ENCODE measurements at regions not wholly inside any gene's neighbourhood (a gene's known extent, or its start where the extent isn't known, plus 50 kb on each side); places are given as distances from the start of the nearest gene placed in this dataset.
"Not testable (repeated sequence)": the region's sequence is repeated elsewhere in the genome, so short reads cannot be mapped to it uniquely, and the experiment has no call there.

DNA sequence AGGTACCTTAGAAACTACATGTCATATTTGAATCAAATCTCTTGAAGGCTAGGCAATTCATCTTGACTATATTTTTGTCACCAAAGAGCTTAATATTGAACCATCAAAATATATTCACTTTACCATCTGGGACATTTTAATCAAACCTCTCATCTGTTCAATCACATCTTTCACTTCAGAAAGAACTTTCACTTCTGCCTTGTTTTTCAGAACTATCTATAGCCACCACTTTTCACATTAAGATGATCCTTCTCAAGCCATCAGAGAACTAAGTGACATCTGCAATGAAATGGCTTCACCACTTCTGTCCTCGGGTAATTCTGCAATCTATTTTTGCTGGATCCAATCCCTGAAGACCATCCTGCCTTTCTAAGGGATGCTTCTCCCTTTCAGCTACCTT, 57.8 kb downstream of the OR2B2 start:
- DNase-seq (ENCODE audit: low read depth): no peak
- TF ChIP-seq, protein P1, sequence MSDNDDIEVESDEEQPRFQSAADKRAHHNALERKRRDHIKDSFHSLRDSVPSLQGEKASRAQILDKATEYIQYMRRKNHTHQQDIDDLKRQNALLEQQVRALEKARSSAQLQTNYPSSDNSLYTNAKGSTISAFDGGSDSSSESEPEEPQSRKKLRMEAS (IDR thresholded peaks at IDR 0.05; ENCODE audit: low read depth, low read length): no peak
- TF ChIP-seq, protein P2, sequence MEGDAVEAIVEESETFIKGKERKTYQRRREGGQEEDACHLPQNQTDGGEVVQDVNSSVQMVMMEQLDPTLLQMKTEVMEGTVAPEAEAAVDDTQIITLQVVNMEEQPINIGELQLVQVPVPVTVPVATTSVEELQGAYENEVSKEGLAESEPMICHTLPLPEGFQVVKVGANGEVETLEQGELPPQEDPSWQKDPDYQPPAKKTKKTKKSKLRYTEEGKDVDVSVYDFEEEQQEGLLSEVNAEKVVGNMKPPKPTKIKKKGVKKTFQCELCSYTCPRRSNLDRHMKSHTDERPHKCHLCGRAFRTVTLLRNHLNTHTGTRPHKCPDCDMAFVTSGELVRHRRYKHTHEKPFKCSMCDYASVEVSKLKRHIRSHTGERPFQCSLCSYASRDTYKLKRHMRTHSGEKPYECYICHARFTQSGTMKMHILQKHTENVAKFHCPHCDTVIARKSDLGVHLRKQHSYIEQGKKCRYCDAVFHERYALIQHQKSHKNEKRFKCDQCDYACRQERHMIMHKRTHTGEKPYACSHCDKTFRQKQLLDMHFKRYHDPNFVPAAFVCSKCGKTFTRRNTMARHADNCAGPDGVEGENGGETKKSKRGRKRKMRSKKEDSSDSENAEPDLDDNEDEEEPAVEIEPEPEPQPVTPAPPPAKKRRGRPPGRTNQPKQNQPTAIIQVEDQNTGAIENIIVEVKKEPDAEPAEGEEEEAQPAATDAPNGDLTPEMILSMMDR (IDR thresholded peaks at IDR 0.05; ENCODE audit: low read depth, low read length): no peak
- TF ChIP-seq MYC (IDR thresholded peaks at IDR 0.05; ENCODE audit: low read depth, low read length) (no peak), POLR2A (IDR thresholded peaks at IDR 0.05; ENCODE audit: extremely low read depth, insufficient read length) (no peak)
- no peak overlapping the region for H3K4me3 ChIP-seq (ENCODE audit: low read depth, low read length)

DNA sequence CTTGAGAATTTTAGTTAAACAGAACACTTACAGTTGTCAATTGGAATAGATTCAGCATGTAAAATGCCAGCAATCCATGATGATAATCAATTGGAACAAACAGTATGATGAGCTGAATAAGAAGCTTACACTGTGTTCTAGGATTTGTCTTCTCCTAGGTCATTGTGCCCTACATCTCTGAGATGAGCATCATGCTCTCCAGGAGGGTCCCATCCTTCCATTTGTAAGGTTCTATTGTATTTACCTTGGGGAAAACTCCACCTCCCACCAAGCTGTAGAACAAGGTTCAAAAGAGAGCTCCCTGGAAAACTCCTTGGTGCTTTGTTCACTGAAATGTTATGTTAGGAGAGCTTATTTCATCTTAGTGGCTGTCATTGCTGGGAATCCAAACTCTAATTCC, 60.8 kb downstream of the OR2B2 start:
- H3K4me3 ChIP-seq (ENCODE audit: low read depth, low read length): no peak overlapping the region
- TF ChIP-seq, protein P1 (IDR thresholded peaks at IDR 0.05; ENCODE audit: low read depth, low read length): no peak
- TF ChIP-seq, protein P2 (IDR thresholded peaks at IDR 0.05; ENCODE audit: low read depth, low read length): no peak
- TF ChIP-seq POLR2A (IDR thresholded peaks at IDR 0.05; ENCODE audit: extremely low read depth, insufficient read length) (no peak), MYC (IDR thresholded peaks at IDR 0.05; ENCODE audit: low read depth, low read length) (no peak)

DNA sequence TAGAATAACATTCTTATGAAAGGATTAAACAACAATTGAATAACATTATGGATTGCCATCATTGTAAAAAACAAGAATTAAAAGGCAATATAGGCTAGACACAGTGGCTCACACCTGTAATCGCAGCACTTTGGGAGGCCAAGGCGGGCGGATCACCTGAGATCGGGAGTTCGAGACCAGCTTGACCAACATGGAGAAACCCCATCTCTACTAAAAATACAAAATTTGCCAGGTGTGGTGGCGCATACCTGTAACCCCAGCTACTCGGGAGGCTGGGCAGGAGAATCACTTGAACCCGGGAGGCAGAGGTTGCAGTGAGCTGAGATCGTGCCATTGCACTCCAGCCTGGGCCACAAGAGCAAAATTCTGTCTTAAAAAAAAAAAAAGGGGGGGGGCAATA, 63.2 kb downstream of the OR2B2 start:
- not testable (repeated sequence) for DNase-seq (ENCODE audit: low read depth); H3K4me3 ChIP-seq (ENCODE audit: low read depth, low read length)

More for the DNA sequence above, 60.8 kb downstream of the OR2B2 start:
- no peak for DNase-seq (ENCODE audit: low read depth)

DNA sequence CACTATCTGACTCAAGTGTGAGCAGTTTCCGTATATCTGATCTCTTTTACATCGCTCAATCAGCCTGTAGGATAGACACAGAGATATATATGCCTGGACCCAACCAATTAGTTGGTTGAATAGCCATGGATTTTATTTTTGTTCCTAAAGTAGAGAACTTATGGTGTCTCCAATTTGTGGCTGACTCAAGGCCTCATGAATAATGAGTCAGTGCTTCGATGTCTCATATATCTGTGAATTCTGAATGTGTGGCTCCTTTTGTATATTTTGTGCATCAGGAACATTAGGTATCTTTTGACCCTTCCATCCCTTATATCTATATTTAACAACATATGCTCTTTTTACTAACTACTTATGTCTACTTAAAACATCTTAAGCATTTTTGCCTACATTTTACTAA, 64.5 kb downstream of the OR2B2 start:
- no peak for DNase-seq (ENCODE audit: low read depth)

DNA sequence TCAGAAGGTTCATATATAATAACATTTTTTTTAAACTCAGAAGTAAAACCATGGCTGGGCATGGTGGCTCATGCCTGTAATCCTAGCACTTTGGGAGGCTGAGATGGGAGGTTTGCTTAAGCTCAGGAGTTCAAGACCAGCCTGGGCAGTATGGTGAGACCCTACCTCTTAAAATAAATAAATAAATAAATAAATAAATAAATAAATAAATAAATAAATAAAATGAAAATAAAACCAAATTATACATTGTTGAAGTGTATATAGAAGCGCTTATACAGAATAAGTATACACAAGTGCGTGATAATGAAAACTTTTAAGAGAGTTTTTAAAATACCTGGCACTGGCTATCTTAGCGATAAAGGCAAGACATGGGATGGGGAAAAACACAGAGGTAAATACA, 71.6 kb downstream of the OR2B2 start:
- peak overlapping the region; percentile 93 for H3K4me3 ChIP-seq (ENCODE audit: low read depth, low read length)
- no peak for DNase-seq (ENCODE audit: low read depth)
- TF ChIP-seq MYC (IDR thresholded peaks at IDR 0.05; ENCODE audit: low read depth, low read length): no peak
- TF ChIP-seq, protein P1 (IDR thresholded peaks at IDR 0.05; ENCODE audit: low read depth, low read length): no peak
- TF ChIP-seq POLR2A (IDR thresholded peaks at IDR 0.05; ENCODE audit: extremely low read depth, insufficient read length): no peak
- TF ChIP-seq, protein P2 (IDR thresholded peaks at IDR 0.05; ENCODE audit: low read depth, low read length): no peak

More for the DNA sequence above, 64.5 kb downstream of the OR2B2 start:
- TF ChIP-seq, protein P1 (IDR thresholded peaks at IDR 0.05; ENCODE audit: low read depth, low read length): no peak
- TF ChIP-seq POLR2A (IDR thresholded peaks at IDR 0.05; ENCODE audit: extremely low read depth, insufficient read length) (no peak), MYC (IDR thresholded peaks at IDR 0.05; ENCODE audit: low read depth, low read length) (no peak)
- TF ChIP-seq, protein P2 (IDR thresholded peaks at IDR 0.05; ENCODE audit: low read depth, low read length): no peak
- no peak overlapping the region for H3K4me3 ChIP-seq (ENCODE audit: low read depth, low read length)

DNA sequence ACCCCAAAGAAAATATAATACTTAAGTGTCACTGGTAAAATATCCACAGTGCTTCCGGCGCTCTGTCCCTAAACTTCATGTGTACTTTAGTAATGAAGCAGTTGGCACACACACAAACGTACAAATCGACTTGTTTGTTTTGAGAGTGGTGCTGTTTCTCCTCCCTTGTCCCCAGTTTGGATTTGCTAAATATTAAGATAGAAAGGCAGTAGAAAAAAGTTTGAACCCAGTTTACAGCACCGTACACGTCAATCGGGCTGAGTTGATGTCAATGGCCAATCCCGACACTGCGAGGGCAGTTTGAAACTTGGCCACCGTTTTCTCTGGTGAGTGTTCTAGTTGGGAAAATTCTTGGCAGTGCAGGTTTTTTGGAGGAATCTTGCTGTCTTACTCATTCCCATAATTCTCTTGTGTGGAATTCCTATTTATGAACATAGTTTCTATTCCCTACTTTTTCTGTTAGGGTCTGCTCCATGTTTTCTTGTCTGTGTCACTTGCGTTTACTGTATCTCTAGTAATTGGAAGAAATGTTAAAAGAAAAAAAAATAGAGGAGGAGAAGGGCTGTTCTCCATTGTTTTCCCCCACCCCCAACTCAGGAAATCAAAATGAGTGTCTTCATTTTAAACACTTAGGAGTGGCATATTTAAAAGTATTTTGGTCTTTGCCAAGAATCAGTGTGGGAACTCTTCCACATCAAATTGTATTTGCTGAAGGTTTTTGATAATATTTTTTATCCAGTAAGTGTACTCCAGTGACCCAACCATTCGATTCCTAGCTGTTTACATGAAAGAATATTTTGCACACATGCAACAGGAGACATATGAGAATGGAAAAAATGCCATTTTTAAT, 72.3 kb downstream of the OR2B2 start:
- TF ChIP-seq POLR2A (IDR thresholded peaks at IDR 0.05; ENCODE audit: extremely low read depth, insufficient read length) (no peak), MYC (IDR thresholded peaks at IDR 0.05; ENCODE audit: low read depth, low read length) (no peak)
- TF ChIP-seq, protein P1 (IDR thresholded peaks at IDR 0.05; ENCODE audit: low read depth, low read length): no peak
- TF ChIP-seq, protein P2 (IDR thresholded peaks at IDR 0.05; ENCODE audit: low read depth, low read length): no peak
- H3K4me3 ChIP-seq (ENCODE audit: low read depth, low read length): peak overlapping the region; percentile 93
- DNase-seq (ENCODE audit: low read depth): peak; percentile 65

All from NB4 (cell line).